Spleen (tissue), 11 donors: ENCODE measurements at regions not wholly inside any gene's neighbourhood (a gene's known extent, or its start where the extent isn't known, plus 50 kb on each side); places are given as distances from the start of the nearest gene placed in this dataset.

Experiments used
- DNase-seq: peaks from one replicate; pipeline ENCODE4 v3.0.0-alpha.2; 2020
- H3K27ac ChIP-seq, 8 donors: fragments of 200-600 bp; sonication (generic) in 7 of 8; 1 replicate in 4 of 8; 2 replicates in 4 of 8; pipeline versions ENCODE4 v1.5.0 to v1.8.0; 2016 to 2021; ENCODE audit warnings: inconsistent platforms in 4 of 8, mild to moderate bottlenecking in 4 of 8, moderate library complexity in 1 of 8
- H3K27me3 ChIP-seq, 7 donors: fragments of 200-600 bp; sonication (generic) in 6 of 7; replicated peaks in 1 of 7; 1 replicate in 4 of 7; 2 replicates in 3 of 7; pipeline versions ENCODE4 v1.5.0 to v1.8.0; 2016 to 2021; ENCODE audit warnings: inconsistent platforms in 3 of 7, mild to moderate bottlenecking in 1 of 7
- H3K36me3 ChIP-seq, 6 donors: fragments of 200-600 bp; sonication (generic) in 5 of 6; 1 replicate in 4 of 6; 2 replicates in 2 of 6; pipeline versions ENCODE4 v1.5.0 to v1.8.0; 2016 to 2021; ENCODE audit warnings: inconsistent platforms in 2 of 6
- H3K4me1 ChIP-seq, 6 donors: fragments of 200-600 bp; sonication (generic) in 5 of 6; 1 replicate in 3 of 6; 2 replicates in 3 of 6; pipeline versions ENCODE4 v1.5.0 to v1.8.0; 2016 to 2021; ENCODE audit warnings: inconsistent platforms in 3 of 6
- H3K4me3 ChIP-seq, 8 donors: fragments of 200-600 bp; sonication (generic) in 7 of 8; 1 replicate in 4 of 8; 2 replicates in 4 of 8; pipeline versions ENCODE4 v1.5.0 to v1.8.0; 2016 to 2021; ENCODE audit warnings: inconsistent platforms in 4 of 8, mild to moderate bottlenecking in 4 of 8, moderate library complexity in 2 of 8
- H3K9me3 ChIP-seq, 8 donors: fragments of 200-600 bp; sonication (generic) in 7 of 8; 1 replicate in 4 of 8; 2 replicates in 4 of 8; pipeline versions ENCODE4 v1.5.0 to v1.8.0; 2016 to 2021; ENCODE audit warnings: inconsistent platforms in 4 of 8
- CTCF ChIP-seq, 11 experiments: fragments of 200-600 bp in 7 of 11; fragments of 450-650 bp in 4 of 11; sonication (generic) in 4 of 11; IDR thresholded peaks in 8 of 11; conservative IDR thresholded peaks in 3 of 11; 1 replicate in 7 of 11; 2 replicates in 4 of 11; pipeline versions ENCODE4 v1.4.0 to v1.8.0; 2016 to 2021; ENCODE audit warnings: antibody characterized with exemption in 11 of 11, inconsistent platforms in 4 of 11, mild to moderate bottlenecking in 1 of 11
- POLR2A ChIP-seq, 3 donors: fragments of 450-650 bp; IDR thresholded peaks; one replicate each; pipeline ENCODE4 v1.5.1; 2017; ENCODE audit warnings: antibody characterized with exemption in 3 of 3, mild to moderate bottlenecking in 1 of 3
- POLR2AphosphoS5 ChIP-seq, 3 donors: sonication (generic); formaldehyde crosslinking; IDR thresholded peaks; one replicate each; pipeline ENCODE4 v1.5.1; 2017; ENCODE audit warnings: antibody characterized with exemption in 3 of 3
- WGBS, 5 donors: extraction: QIAGEN DNeasy Blood & Tissue Kit in 3 of 5; methylation state at CpG; one replicate each; pipeline versions ENCODE4 v1.1.5 to v1.1.7; 2013 to 2018; 5-methylcytosine and 5-hydroxymethylcytosine counted together
- intact Hi-C: fragments of 100-400 bp; cut with DNase I; formaldehyde crosslinking; loops from one replicate; pipeline ENCODE4 v1.15.0; 2023; ENCODE audit warnings: low total_unique reads
- donor health status: healthy with polysubstance abuse.
- donor health status: DM: no; HTN: no; CAD: no; lungs with moderate emphysema.
- donor health status: DM: no; HTN: no; CAD: no.
- donor health status: Bipolar disorder and iron deficiency.
- donor health status: healthy.
- donor health status: DM: no; HTN: no; CAD: no.
- donor health status: DM: yes; HTN: yes; CAD: no.

- no peak overlapping the region for H3K4me3 ChIP-seq
- H3K9me3 ChIP-seq: no peaks in the 10 kb centered on the region
- H3K27me3 ChIP-seq: no peaks in the 10 kb centered on the region
- DNase-seq: no peak
- TF ChIP-seq CTCF (IDR thresholded peaks at IDR 0.05 in 8 of 11, conservative IDR thresholded peaks at IDR 0.05 in 3 of 11): no peak
- TF ChIP-seq POLR2A (IDR thresholded peaks at IDR 0.05): no peak
- TF ChIP-seq POLR2AphosphoS5 (IDR thresholded peaks at IDR 0.05): no peak
- no peaks in the 10 kb centered on the region for H3K36me3 ChIP-seq
- 40 to 48% (median 44%) methylated on average over 2 of the region's 2 CpGs for WGBS, 5 donors
- intact Hi-C loops: no loop called here
- H3K4me1 ChIP-seq: no peaks in the 10 kb centered on the region
- H3K27ac ChIP-seq: no peak overlapping the region
Observed at GRCh38 chr10:3684891-3685290, 100.1 kb downstream of the KLF6 start.

- no peaks in the 10 kb centered on the region for H3K9me3 ChIP-seq
- WGBS, 5 donors: 87 to 95% (median 91%) methylated on average over 4 of the region's 4 CpGs
- no peak overlapping the region for H3K4me3 ChIP-seq
- H3K27ac ChIP-seq: no peak overlapping the region
- TF ChIP-seq CTCF (IDR thresholded peaks at IDR 0.05 in 8 of 11, conservative IDR thresholded peaks at IDR 0.05 in 3 of 11) (no peak), POLR2AphosphoS5 (IDR thresholded peaks at IDR 0.05) (no peak), POLR2A (IDR thresholded peaks at IDR 0.05) (no peak)
- H3K36me3 ChIP-seq: no peaks in the 10 kb centered on the region
- H3K27me3 ChIP-seq: no peaks in the 10 kb centered on the region
- intact Hi-C loops: no loop called here
- no peaks in the 10 kb centered on the region for H3K4me1 ChIP-seq
- DNase-seq: no peak
Observed at GRCh38 chr10:3683560-3683959, 101.4 kb downstream of the KLF6 start.

DNA sequence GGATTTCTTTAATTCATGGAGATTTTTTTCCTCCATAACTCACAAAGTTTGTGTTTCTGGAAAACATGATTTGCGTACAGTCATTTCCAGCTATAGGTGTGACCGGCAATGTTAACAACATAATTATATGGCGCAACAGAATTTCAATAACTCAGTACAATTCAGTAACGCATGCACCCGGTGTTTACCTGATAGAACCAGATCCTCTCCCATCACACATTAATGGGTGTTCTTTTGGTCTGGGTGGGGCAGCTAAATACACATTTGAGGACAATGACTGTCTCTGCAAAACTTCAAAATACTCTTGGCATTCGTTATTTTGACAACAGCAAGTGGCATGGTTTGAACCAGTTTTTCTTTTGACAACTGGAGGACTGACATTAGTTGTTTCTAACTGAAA, 102.3 kb downstream of the KLF6 start:
- no peak overlapping the region for H3K27ac ChIP-seq
- no peak for DNase-seq
- intact Hi-C loops: no loop called here
- no peaks in the 10 kb centered on the region for H3K27me3 ChIP-seq
- no peaks in the 10 kb centered on the region for H3K9me3 ChIP-seq
- H3K36me3 ChIP-seq: no peaks in the 10 kb centered on the region
- H3K4me3 ChIP-seq: no peak overlapping the region
- 92 to 98% (median 94%) methylated on average over 6 of the region's 6 CpGs for WGBS, 5 donors
- no peaks in the 10 kb centered on the region for H3K4me1 ChIP-seq
- no peak for TF ChIP-seq POLR2AphosphoS5 (IDR thresholded peaks at IDR 0.05)
- no peak for TF ChIP-seq POLR2A (IDR thresholded peaks at IDR 0.05)
- no peak for TF ChIP-seq CTCF (IDR thresholded peaks at IDR 0.05 in 8 of 11, conservative IDR thresholded peaks at IDR 0.05 in 3 of 11)

- Histone ChIP-seq H3K9me3 (no peaks in the 10 kb centered on the region), H3K27ac (no peak overlapping the region), H3K4me3 (no peak overlapping the region), H3K36me3 (no peaks in the 10 kb centered on the region), H3K4me1 (no peaks in the 10 kb centered on the region), H3K27me3 (no peaks in the 10 kb centered on the region)
- intact Hi-C loops: no loop called here
- WGBS, 5 donors: 85 to 95% (median 90%) methylated on average over 23 of the region's 23 CpGs
- DNase-seq: no peak
- TF ChIP-seq CTCF (IDR thresholded peaks at IDR 0.05 in 8 of 11, conservative IDR thresholded peaks at IDR 0.05 in 3 of 11) (no peak), POLR2AphosphoS5 (IDR thresholded peaks at IDR 0.05) (no peak), POLR2A (IDR thresholded peaks at IDR 0.05) (no peak)
Observed at GRCh38 chr10:3681642-3682554, 103.1 kb downstream of the KLF6 start.
